ENCODE measurements at regions not wholly inside any gene's neighbourhood (a gene's known extent, or its start where the extent isn't known, plus 50 kb on each side); places are given as distances from the start of the nearest gene placed in this dataset.

DNA sequence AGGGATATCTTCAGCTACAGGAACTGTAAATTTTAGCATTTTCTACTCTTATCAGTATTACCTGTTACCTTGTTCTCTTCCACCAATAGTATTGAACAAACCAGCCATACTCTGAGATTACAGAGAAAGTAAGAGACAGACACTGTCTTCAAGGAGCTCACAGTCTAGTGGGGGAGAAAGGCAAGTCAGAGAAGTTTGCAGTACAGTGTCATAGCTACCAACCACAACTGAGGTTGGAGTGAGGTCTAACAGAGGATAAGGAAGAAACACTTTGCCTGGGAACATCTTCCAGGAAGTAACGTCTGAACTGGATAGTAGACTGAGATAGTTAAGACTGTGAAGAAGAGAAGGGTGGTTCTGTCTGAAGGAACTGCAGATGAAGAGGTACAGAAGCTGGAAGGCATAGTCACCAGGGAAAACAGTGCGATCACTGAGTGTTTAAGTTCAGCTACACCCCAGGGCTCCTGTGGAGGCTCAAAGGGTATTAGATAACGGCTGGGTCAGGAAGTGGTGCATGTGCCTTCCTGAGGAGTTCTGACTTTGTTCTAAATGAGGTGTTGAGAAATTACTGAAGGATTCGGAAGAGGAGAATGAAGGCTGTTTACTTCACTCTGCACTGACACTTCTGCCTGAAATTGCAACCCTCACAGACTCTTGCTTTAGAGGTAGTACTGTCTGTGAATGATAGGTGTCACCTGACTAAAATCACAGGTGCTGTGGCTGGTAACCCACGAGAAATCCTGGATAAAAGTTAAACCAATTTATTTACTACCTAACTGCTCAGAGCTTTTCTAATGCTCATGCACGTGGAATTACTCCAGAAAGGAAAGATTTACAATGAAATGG is 841.6 kb downstream of the MAT2B start:
- DNase-seq (ENCODE audit: low read depth, low spot score): no peak

DNA sequence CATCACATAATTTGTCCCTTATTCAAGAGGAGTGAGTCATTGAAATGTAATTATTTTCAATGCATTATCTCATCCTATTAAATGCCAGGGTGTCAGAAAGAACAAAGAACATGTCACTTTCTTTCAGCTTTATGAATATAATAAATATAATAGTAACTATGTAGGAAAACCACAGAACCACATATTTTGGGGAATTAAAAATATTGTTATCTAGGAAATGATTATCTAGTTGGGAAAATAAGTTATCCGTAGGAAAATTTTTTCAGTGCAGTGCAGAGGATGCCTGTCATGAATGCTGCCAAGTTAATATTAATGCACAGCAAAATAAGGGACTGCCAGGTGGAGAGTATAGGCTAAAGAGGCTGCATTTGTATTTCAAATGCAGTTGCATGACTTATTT is 844.8 kb downstream of the MAT2B start:
- DNase-seq (ENCODE audit: low read depth, low spot score): no peak

DNA sequence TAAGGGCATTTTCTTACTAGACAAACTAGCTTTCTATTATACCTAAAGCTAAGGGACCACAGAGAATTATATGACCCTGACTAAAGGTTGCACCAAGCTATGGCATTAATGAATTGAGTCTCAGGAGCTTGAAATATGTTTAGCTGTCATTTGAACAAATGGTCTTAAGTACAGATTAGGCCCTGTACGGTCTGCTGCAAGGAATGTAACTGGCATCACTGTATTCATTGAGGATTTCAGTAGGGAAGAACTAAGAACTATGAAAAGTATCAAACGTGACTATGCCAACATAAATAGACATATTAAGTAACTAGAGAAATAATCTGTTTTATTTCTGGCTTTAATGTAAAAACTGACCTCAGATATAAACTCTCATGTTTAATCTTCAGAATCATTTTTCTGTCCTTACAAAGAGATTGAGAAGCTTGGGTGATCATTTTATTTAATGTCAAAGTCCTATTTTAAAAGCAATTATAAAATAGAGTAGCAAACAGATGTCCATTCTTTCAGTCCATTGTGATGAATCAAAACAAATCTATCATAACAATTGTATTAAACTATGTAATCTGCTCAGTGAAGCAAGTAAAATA is 845.9 kb downstream of the MAT2B start:
- no peak for DNase-seq (ENCODE audit: low read depth, low spot score)

DNA sequence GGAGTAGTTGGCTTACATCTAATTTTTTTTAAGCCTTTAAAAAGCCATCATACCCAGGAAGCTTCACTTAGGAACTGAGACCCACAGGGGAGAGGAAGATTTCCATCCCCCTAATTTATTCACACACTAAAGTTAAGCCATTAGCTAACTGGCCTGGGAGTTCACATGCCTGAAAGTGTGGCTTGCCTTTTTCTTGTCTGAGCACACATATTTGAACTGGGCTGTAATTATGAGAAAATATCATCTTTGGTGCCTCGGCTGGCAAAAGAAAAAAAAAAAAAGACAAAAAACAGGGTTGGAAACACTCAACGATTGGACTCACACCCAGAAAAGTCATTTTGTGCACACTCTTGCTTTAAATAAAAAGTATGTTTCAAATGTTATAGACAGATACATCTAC is 847.3 kb downstream of the MAT2B start:
- DNase-seq (ENCODE audit: low read depth, low spot score): no peak

DNA sequence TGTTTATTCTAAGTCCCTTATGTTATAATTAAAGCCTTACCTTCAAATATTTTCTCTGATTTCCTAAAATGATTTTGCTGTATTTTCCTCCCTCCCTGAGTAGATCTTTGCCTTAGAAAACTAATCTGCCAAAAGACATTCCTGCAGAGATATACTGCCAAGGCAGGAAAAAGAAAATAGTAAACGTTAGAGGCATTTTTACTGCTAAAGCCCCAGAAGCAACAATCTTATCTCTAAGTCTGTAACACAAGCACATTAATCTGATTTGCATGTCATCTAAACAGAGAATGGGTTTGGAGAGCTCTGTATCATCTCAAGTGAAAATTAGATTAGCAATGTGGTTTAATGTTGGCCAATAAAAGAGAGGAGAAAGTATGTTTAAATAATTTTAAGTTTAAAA is 847.7 kb downstream of the MAT2B start:
- no peak for DNase-seq (ENCODE audit: low read depth, low spot score)

DNA sequence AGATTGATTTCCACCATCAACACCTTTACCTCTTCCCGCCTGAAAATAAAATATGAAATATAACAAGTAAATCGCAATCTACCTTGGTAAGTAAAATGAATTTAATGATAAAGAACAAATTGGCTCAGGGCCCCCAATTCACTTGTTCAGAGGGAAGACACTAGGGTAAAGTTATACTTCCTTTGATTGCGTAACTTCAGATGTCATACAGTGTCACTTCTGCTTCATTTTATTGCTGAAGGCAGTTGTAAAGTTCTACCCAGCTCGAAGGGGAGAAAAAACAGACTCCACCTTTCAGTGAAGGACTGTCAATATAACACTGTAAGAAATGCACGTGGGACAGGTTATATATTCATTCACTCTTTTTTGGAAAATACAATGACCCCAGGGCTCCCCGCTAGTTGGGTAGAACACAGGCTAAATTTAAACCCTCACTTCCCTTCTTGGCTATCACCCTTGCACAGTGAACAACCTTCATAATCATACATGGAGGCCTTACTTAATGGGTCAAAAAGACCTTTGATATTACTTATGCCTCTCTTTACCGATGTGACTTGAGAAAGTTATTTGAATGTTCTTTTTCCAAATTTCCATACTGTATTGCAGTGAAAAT is 848.8 kb downstream of the MAT2B start:
- no peak for DNase-seq (ENCODE audit: low read depth, low spot score)

DNA sequence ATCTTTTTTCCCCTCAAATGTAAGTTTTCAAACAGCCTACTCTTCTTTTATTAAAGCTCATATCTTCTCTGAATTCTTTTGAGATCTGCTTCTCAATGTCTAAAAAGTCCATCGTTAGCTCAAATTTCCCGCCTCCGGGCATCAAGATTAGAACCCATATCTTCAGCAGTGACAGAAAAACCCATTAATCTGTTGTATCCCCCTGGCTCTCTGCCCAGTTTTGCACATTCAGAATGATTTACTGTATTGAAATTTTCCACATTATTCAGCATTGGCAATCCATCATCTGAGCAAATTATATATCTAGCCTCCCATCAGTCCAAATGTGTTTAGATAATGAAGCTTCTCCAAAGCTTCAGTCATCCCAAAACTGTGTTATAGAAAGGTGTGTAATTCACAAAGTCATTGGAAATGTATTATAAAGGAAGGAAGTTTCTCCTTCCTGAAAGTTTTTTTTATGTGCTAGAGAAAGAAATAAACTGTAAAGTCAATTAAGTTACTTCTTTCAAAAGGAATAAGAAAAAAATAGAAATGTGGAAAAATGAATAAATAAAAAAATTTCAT is 849.9 kb downstream of the MAT2B start:
- no peak for DNase-seq (ENCODE audit: low read depth, low spot score)

DNA sequence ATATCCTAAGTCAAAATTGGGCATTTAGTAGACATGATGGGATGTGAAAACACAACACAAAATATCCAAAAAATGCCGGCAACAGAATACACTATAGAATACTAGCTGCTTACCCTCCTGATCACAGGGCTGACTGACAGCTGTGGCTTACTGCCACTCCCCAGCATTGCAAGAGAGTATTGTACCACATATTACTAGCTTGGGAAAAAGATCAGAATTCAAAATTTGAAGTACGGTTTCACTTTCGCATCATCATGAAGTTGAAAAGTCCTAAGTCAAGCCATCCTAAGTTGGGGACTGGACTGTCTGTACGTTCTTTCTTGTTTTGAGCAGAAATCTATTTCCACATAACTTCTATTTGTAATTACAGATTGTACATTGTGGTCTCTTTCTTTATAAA is 851.4 kb downstream of the MAT2B start:
- DNase-seq (ENCODE audit: low read depth, low spot score): no peak

DNA sequence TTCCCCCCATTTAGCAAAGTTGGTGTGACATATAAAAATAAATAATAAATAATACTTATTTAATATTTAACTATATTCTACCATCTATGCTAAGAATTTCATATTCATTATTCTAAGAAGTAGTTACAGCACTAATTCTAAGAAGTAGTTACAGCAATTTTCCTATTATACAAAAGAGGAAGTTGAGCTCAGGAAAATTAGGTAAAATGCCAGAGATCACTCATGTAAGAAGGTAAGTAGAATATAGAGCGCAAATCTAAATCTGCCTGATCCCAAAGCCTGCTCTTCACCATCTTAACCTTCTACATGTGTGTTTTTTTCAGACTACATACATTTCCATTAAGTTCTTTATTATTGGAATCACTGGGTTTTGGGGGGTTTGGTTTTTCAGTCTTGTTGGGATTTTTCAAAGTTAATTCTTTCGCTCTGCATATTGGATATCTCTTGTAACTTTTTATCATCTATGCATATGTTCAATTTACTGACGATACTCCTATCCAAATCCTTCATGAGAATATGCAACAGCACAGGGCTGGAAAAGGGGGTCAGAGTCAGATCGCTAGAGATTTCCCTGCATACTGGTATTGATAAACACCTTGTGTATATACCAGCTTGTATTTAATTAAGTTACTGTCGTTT is 852.1 kb downstream of the MAT2B start:
- no peak for DNase-seq (ENCODE audit: low read depth, low spot score)

DNA sequence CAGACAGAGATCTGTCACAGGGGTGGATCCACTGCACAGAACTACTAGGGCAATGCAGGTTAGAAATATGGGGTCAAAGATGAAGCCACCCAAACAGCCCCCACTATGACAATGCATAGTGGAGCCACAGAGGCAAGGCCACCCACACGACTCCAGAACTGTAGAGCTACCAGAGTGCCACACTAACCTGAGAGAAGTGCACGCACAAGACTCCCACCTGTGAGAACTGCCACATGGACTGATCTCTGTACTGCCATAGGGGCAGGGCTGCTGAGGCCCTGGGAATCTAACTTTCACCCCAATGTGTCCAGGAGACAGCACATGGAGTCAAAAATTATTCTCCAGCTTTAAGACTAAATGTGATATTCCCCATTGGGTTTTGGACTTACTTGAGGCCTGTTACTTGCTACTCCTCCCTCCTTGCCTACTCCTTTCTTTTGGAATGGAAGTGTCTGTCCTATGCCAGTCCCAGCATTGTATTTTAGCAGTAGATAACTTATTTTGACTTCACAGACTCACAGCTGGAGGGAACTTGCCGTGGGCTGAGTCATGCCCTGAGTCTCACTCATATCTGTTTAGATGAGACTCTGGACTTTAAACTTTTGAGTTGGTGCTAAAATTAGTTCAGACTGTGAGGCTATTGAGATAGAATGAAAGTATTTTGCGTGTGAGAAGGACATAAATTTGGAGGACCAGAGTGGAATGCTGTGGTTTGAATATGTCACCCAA is 853.3 kb downstream of the MAT2B start:
- no peak for DNase-seq (ENCODE audit: low read depth, low spot score)

DNA sequence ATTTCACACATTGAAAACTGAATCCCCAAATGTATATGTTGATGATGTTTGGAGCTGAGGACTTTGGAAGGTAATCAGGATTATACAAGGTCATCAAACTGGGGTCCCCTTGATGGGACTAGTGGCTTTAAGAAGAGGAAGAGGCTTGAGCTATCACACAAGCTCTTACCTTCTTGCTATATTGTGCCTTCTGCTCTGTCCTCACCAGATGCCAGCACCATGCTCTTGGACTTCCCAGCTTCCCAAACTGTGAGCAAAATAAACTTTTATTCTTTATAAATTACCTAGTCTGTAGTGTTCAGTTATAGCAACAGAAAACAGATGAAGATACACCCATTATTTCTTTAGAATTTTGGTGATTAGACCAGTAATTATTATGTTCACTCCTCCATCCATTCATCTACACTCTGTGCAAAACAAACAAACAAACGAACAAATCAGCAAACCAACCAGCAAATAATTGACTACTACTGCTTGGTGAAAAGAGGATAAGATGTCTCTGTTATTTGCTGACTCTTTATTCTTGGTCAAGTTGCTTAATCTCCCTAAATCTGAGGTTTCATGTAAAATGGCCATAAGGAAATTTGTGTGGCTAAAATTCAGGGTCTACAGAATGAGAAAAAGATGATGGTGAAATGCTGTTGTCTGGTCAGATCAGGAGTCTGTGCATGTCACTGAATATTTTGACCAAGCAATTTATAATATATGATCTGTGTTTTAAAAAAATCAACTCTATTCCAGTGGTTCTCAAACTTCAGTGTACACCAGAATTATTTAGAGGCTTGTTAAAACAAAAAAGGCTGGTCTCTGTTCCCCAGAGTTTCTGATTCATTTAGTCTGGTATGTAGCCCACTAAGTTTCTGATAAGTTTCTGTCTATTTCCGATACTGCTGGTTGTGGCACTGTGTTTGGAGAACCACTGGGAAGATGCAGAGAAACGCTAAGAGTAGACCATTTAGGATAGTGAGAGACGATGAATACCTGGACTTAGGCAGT is 854.1 kb downstream of the MAT2B start:
- no peak for DNase-seq (ENCODE audit: low read depth, low spot score)

DNA sequence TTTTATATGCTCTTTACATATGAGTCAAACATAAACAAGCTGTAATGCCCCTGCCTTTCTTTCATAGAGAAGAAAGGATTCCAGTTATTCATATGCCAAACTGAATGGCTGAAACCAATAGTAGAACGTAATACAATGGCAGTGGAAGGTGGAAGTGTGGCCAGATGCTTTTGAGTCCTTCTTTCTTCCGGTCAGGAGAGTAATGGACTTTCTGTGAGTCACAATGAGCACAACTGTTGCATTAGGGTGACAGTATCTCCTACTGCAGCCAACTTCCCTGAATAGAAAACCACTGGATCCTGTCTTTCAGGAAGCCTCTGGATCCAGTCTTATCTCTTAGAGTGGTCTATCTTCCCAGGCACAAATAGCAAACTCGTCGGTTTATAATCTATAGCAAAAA is 855.2 kb downstream of the MAT2B start:
- no peak for DNase-seq (ENCODE audit: low read depth, low spot score)

DNA sequence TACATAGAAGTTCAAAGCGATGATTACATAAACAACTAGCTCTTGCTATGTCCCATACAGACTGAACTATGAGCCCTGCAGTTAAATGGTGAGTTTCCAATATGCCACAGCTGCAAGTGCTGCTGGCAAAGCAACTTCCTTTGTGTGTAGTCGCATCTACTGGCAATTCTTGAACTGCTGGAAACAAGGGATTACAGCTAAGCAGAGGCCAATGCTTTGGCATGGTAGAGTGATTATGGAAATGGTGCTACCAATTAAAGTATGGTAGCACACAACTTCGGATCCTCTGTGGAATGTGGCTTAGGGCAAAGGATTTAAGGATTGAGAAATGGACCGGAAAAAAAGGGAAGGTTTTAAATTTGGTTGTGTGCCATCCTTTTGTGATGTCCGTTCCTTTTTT is 856.6 kb downstream of the MAT2B start:
- no peak for DNase-seq (ENCODE audit: low read depth, low spot score)

DNA sequence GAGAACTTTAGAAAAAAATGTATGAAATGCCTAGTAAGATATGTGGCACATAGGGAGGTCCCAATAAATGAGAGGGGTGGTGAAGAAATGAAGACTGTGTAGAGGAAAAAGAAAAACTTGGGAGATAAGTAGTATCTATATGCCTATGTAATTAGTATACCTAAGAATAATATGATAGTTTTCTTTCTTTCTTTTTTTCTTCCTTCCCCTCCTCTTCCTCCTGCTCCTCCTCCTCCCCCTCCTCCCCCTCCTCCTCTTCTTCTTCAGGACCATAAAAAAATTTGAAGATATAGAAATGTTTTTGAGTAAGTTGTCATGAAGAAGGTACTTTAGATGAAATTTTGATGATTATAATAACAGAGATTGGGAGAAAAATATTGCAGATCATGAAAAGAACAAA is 857.4 kb downstream of the MAT2B start:
- no peak for DNase-seq (ENCODE audit: low read depth, low spot score)

DNA sequence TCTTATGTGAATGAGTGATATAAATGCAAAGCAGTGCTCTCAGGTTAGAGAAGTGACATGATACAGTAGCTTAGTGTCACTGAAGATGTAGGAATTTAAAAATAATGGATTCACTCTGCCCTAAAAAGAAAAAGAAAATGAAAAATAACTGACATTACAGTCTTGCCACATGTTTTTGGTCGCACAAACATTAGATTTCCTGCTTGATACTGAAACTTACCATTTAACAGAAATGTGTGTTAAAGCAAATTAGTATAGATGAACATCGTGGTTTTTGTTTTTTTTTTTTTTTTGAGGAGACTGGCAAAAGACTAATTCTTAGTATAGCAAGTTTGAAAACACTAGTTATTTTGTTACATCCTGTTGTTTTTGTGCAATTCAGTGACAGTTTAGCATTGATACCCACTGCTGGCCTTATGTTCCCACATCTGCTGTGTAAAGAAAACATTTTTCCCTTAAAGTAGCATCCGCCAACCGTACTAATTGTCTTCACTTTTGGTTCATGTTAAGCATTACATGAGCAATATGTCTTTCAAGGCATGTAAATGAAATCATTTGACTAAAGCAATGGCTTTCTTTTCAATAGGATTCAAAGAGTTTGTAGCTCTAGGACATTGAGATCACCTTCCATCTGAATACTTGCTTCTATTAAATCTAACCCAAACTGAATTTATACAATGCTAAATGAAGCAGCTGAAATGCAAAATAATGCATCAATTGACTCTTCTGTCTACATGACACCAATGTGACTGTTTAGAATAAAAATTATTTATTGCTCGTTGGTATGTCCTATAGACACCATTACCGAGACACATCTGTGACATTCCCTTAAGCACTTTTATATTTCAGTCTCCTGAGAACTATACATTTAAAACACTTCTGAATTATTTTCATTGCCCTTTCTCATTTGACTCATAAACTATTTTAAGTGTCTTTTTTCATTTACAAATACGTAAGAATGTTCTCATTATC is 859.1 kb downstream of the MAT2B start:
- DNase-seq (ENCODE audit: low read depth, low spot score): no peak

DNA sequence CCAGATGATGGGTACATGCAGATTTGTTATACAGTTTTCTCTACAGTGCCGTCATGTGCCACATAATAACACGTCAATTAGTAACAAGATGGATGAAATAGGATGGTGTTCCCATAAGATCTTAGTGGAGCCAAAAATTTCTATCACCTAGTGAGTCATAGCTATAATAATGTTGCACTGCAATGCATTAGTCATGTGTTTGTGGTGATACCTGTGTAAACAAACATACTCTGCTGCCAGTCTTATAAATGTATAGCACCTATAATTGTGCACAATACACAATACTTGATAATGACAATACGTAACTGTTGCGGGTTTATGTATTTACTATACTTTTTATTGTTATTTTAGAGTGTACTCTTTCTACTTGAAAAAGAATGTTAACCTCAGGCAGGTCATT is 865.4 kb downstream of the MAT2B start:
- no peak for DNase-seq (ENCODE audit: low read depth, low spot score)

DNA sequence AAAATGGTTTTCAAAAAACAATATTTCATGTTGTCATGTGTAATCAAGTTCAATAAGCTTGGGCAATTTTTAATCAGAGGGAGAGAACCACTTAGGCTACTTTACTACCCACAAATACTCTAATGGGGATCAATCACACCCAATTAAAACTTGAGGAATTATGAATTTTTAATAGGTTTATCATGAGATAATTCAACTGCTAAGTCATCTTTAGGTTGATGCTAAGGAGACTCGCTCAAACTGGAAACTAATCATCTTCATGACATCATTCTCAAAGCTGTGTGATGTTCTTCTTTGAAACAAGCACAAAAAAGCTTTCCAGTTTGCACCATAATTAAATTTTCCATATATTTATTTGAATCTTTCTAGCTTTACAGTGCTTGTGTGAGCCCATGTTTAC is 867.5 kb downstream of the MAT2B start:
- no peak for DNase-seq (ENCODE audit: low read depth, low spot score)

DNA sequence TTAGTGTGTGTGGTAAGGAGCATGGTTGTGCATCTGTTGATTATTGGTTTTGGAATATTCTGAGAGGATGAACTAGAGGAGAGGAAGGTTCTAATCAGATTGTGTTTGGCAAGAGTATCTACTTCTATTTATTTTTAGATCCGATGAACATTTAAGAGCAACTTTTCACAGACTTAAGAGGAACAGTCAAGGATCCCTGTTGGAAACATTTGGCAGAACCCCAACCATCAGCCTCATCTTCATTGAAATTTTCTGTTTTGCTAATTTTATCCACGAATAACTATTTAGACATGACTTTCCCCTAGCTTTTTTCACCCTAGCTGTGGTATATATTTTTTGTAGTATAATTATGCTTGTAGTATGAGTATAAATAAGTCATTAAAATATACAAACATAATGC is 868.5 kb downstream of the MAT2B start:
- no peak for DNase-seq (ENCODE audit: low read depth, low spot score)

DNA sequence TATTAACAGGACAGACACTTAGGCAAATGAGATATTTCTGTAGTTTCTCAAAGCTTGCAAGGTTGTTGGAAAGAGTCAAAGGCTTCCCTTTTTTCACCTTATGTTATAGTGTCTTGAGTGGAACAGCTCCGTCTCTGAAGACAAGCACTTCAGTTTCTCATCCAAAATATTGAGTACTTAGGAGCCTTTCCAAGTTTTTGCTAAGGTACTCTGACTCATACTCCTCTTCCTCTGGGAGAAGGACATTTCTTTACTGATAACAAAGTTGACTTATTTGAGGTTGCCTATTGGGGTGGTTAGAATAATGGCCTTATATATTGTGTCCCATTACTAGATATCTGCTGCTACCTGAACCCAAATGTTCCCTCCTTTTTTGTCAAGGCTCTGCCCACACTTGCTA is 869.6 kb downstream of the MAT2B start:
- no peak for DNase-seq (ENCODE audit: low read depth, low spot score)

Measured in brain pericyte (primary cell).